ENCODE measurements at regions not wholly inside any gene's neighbourhood (a gene's known extent, or its start where the extent isn't known, plus 50 kb on each side); places are given as distances from the start of the nearest gene placed in this dataset.
"Not testable (repeated sequence)": the region's sequence is repeated elsewhere in the genome, so short reads cannot be mapped to it uniquely, and the experiment has no call there.

DNA sequence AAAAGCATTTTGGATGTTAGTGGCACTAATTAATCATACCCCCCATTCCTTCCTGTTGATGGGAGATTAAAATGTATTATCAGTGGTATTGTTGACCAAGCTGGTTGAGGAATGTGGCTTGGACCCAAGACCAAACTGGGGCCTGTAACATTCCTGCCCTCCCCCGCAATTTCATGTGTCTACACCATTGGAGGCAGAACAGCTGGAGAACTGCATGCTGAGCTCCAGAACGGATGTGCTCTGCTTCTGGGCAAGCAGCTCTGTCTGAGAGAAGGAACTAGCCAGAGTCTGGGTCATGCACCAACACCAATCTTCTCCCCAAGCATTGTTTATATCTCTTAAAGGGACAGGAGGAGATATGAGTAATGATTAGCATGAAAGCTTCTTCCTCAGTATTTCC lies 185.5 kb downstream of the CEP135 start:
- TF ChIP-seq TCF4 (CRISPR knock-in tag; IDR thresholded peaks at IDR 0.05; ENCODE audit: borderline replicate concordance): no peak
- TF ChIP-seq TSHZ2 (CRISPR knock-in tag; IDR thresholded peaks at IDR 0.05): no peak
- no peak for TF ChIP-seq ZNF565 (CRISPR knock-in tag; conservative IDR thresholded peaks at IDR 0.05; ENCODE audit: low read depth)
- TF ChIP-seq OSR1 (CRISPR knock-in tag; IDR thresholded peaks at IDR 0.05): no peak
- no peak for TF ChIP-seq TOX (CRISPR knock-in tag; IDR thresholded peaks at IDR 0.05; ENCODE audit: borderline replicate concordance)
- no peak for TF ChIP-seq ZNF8 (CRISPR knock-in tag; IDR thresholded peaks at IDR 0.05)
- TF ChIP-seq ESRRG (CRISPR knock-in tag; IDR thresholded peaks at IDR 0.05): no peak
- no peak for TF ChIP-seq CSRNP3 (CRISPR knock-in tag; IDR thresholded peaks at IDR 0.05)
- TF ChIP-seq PPARA (CRISPR knock-in tag; IDR thresholded peaks at IDR 0.05; ENCODE audit: borderline replicate concordance): no peak
- TF ChIP-seq ISL1 (CRISPR knock-in tag; IDR thresholded peaks at IDR 0.05): no peak
- TF ChIP-seq ZNF70 (CRISPR knock-in tag; IDR thresholded peaks at IDR 0.05): no peak
- no peak for TF ChIP-seq CSDC2 (CRISPR knock-in tag; IDR thresholded peaks at IDR 0.05)
- no peak for TF ChIP-seq BACH2 (CRISPR knock-in tag; IDR thresholded peaks at IDR 0.05; ENCODE audit: borderline replicate concordance)
- TF ChIP-seq, protein P1, sequence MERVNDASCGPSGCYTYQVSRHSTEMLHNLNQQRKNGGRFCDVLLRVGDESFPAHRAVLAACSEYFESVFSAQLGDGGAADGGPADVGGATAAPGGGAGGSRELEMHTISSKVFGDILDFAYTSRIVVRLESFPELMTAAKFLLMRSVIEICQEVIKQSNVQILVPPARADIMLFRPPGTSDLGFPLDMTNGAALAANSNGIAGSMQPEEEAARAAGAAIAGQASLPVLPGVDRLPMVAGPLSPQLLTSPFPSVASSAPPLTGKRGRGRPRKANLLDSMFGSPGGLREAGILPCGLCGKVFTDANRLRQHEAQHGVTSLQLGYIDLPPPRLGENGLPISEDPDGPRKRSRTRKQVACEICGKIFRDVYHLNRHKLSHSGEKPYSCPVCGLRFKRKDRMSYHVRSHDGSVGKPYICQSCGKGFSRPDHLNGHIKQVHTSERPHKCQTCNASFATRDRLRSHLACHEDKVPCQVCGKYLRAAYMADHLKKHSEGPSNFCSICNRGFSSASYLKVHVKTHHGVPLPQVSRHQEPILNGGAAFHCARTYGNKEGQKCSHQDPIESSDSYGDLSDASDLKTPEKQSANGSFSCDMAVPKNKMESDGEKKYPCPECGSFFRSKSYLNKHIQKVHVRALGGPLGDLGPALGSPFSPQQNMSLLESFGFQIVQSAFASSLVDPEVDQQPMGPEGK (CRISPR knock-in tag; IDR thresholded peaks at IDR 0.05; ENCODE audit: borderline replicate concordance): no peak
- no peak for TF ChIP-seq SNAI2 (CRISPR knock-in tag; IDR thresholded peaks at IDR 0.05)
- no peak for TF ChIP-seq GLIS3 (CRISPR knock-in tag; IDR thresholded peaks at IDR 0.05)
- TF ChIP-seq ARNTL (CRISPR knock-in tag; IDR thresholded peaks at IDR 0.05; ENCODE audit: borderline replicate concordance, low read depth): no peak
- no peak for TF ChIP-seq ZFP3 (CRISPR knock-in tag; IDR thresholded peaks at IDR 0.05)
- TF ChIP-seq ZC3H10 (CRISPR knock-in tag; IDR thresholded peaks at IDR 0.05): no peak
- ATAC-seq: no peak

GRCh38 chr4:56132835-56133234 lies 184.1 kb downstream of the CEP135 start:
- no peak for ATAC-seq
- no peak for TF ChIP-seq TSHZ2 (CRISPR knock-in tag; IDR thresholded peaks at IDR 0.05)
- TF ChIP-seq ARNTL (CRISPR knock-in tag; IDR thresholded peaks at IDR 0.05; ENCODE audit: borderline replicate concordance, low read depth): no peak
- no peak for TF ChIP-seq CREB5 (CRISPR knock-in tag; IDR thresholded peaks at IDR 0.05; ENCODE audit: low read depth)
- TF ChIP-seq SNAI2 (CRISPR knock-in tag; IDR thresholded peaks at IDR 0.05): no peak
- TF ChIP-seq BACH2 (CRISPR knock-in tag; IDR thresholded peaks at IDR 0.05; ENCODE audit: borderline replicate concordance): no peak
- TF ChIP-seq ZC3H10 (CRISPR knock-in tag; IDR thresholded peaks at IDR 0.05): no peak
- no peak for TF ChIP-seq ZNF565 (CRISPR knock-in tag; conservative IDR thresholded peaks at IDR 0.05; ENCODE audit: low read depth)
- no peak for TF ChIP-seq ISL1 (CRISPR knock-in tag; IDR thresholded peaks at IDR 0.05)
- TF ChIP-seq CSRNP3 (CRISPR knock-in tag; IDR thresholded peaks at IDR 0.05): no peak
- no peak for TF ChIP-seq ZNF8 (CRISPR knock-in tag; IDR thresholded peaks at IDR 0.05)
- TF ChIP-seq ZFP3 (CRISPR knock-in tag; IDR thresholded peaks at IDR 0.05): no peak
- TF ChIP-seq ESRRG (CRISPR knock-in tag; IDR thresholded peaks at IDR 0.05): no peak
- TF ChIP-seq OSR1 (CRISPR knock-in tag; IDR thresholded peaks at IDR 0.05): no peak
- no peak for TF ChIP-seq GLIS3 (CRISPR knock-in tag; IDR thresholded peaks at IDR 0.05)
- TF ChIP-seq RARB (CRISPR knock-in tag; IDR thresholded peaks at IDR 0.05): no peak

DNA sequence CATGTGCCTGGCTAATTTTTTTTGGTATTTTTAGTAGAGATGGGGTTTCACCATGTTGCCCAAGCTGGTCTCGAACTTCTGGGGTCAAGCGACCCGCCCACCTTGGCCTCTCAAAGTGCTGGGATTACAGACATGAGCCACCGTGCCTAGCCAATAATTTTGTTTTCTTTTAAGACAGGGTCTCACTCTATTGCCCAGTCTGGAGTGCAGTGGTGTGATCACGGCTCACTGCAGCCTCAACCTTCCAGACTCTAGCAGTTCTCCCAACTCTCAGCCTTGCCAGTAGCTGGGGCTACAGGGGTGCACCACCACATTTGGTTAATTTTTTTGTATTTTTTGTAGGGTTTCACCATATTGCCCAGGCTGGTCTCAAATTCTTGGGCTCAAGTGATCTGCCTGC lies 183.4 kb downstream of the CEP135 start:
- ATAC-seq: not testable (repeated sequence)
